HG02943 (cell line): ENCODE measurements at regions not wholly inside any gene's neighbourhood (a gene's known extent, or its start where the extent isn't known, plus 50 kb on each side); places are given as distances from the start of the nearest gene placed in this dataset.
"Not testable (repeated sequence)": the region's sequence is repeated elsewhere in the genome, so short reads cannot be mapped to it uniquely, and the experiment has no call there.

Source experiments
- ATAC-seq: cut with Tn5 transposase; IDR thresholded peaks from one replicate; pipeline ENCODE4 v1.9.1; 2021; ENCODE audit warnings: mild to moderate bottlenecking, low read depth, moderate library complexity; ENCODE audit not compliant: unreplicated experiment

DNA sequence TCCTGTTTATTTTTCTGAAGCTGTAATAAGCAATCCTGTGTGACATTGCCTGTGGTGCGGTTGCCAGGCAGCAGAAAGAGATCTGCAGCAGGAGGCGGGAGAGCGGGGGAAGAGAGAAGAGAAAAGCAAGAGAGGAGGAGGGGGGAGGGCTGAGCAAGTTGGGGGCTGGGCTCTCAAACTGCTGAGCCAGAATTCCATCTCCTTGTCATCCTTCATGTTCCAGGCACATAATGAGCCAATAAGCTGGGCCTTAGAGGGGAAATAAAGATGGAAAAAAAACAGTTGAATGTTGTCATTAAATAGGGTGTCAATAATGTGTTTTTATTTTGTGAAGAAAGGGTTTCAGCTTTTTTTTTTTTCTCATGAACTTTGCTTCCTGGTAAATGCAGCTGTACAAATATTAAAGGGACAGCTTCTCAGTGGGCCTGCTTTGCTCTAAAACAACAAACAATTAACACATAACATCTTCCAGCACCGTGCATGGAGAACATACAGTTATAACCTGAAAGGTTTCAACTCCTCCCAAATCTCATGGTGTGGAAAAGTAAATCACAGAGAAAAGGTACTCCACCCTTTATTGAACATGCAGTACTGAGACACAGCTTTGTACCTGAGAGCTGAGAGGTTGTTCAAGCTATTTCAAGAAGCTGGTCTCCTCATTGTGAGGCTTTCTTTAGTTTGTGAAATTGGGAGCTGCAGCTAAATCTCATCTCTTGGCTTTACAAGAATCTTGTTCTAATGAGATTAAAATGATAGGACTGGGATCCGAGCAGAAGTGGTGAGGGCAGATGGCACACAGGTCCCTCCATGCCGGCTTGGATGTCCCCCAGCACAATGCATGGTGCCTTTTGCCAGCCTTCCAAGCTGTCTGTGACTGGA lies 451.1 kb upstream of the KCNMB2 start:
- no peak for ATAC-seq

GRCh38 chr3:178085817-178086123 lies 450.5 kb upstream of the KCNMB2 start:
- no peak for ATAC-seq

DNA sequence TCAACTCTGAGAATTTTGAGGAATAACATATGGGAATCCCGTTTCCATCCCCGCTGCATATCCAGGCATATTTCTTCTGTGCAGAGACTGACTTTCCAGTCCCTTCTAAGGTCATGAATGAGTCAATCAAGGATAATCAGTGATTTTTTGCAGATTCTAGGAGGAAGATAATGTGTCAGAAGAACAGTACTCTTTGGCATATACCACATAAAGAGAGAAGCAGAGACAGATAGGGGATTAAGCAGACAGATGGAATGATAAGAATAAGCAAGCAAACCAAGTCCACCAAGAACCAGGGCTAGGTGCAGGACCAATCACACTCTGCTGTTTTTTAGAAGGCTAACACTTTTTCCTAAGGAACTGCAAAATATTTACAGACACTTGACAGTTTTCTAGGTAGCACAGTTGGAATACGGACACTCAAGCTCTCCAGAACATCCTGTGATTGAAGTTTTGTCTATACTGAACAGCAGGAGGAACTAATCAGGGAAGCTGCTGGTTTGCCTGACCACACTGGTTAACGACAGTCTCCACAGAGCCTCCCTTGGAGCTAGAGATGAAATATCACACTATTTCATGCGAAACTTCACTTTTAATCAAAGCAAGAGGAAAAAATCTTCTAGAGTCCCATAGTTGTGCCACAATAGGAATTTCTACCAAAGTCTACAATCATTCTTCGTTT lies 450.0 kb upstream of the KCNMB2 start:
- ATAC-seq = no peak

DNA sequence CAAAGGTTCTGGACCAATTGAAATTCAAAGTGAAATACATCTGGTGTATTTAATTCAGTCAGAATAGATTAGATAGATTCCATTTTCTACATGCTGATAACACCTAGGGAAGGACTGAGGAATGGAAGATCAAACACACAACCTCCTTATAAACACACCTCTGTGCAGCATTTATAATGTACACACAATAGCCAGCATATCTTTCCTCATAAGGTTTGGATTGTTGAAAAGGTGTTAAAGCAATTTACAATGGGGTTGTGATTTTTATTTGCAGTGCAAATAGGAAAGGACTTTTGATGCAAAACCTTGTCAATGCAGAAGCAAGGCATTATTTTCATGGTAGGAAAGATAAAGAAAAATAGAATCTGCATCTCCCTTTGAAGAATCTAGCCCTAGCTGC lies 448.9 kb upstream of the KCNMB2 start:
- ATAC-seq = no peak

- ATAC-seq = no peak
Observed at GRCh38 chr3:178088963-178089362, 447.3 kb upstream of the KCNMB2 start.

- no peak for ATAC-seq
Observed at GRCh38 chr3:178090899-178091298, 445.3 kb upstream of the KCNMB2 start.

- ATAC-seq = no peak
Observed at GRCh38 chr3:178095522-178095921, 440.7 kb upstream of the KCNMB2 start.

DNA sequence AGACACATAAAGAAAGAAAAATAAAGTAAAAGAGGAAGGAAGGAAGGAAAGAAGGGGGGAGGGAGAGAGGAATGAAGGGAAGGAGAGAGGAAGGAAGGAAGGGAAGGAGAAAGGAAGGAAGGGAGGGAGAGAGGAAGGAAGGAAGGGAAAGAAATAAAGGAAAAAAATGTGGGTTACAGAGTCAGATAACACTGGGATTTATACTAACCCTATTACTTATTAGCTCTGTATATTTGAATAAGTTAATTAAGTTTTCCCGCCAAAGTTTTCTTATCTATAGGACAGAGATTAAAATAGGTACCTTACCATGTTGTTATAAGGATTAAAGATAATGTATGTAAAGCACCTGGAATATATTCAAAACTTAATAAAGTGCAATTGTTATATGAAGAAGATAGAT lies 439.3 kb upstream of the KCNMB2 start:
- no peak for ATAC-seq

DNA sequence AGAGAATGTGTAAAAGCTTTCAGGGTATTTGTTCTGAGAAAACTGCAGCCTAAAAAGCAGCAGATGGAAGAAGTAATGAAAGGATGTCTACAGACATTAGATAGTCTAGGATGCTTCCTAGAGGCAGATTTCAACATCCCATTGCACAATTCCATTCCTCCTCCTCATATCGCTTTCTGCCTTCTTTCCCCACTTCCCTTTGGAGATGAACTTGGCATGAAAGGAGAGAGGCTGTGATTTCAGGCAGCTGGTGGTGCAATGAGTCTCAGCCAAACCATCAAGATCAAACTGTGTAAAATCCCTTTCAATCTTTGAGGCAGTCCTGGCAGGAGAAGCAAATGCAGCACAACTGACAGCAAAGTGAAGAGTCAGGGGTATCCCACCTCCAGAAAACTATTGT lies 438.7 kb upstream of the KCNMB2 start:
- no peak for ATAC-seq

DNA sequence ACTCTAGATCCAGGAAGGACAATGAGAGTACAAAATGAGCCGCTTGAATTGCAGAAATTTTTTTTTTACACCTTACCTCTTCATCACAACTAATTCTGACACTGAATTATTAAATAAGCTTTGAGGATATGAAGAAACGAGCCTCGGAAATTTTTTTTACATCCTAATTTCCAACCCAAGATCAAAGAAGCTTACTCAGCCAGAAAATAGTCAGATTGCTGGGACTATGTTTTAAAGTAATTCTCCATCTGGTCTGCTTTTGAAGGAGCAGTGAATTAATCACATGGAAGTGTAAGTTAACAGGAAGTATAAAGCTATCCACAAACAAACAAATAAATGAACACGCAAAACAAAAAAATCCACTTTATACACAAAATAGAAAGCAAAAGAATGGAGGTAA lies 437.0 kb upstream of the KCNMB2 start:
- no peak for ATAC-seq

DNA sequence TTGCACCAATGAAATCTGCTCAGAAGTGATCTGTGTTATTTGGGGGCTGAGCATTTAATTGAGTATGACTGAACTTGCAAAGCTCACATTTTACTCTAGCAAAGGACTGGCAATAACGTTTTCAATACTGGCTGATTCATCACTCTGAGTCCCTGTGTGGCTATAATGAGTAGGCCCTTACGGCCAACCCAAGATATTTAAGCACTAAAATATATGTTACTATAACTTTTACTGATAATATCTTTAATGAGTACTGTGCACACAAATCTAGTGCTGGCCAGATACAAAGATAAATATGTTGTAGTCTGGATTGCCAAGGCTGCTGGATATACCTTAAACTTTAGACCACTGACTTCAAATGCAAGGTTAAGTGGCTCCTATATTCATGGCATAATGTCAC lies 436.4 kb upstream of the KCNMB2 start:
- ATAC-seq = no peak

DNA sequence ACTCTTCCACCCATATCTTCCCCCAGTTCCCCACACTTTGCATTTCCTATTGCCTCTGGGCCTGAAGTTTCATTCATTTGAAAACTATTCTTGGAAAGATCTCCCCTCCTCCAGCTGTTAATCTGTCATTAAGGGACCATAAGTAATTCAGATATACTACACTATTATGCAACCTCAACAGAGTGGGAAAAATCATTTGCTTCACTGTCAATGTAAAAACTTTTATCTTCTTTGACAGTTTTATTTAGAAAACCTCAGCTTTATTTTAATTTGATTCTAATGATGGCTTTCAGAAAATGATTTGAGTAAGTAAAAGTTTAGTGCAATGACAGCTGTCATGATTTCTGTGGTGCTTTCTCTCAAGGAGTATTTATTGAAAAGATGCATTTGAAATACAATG lies 435.3 kb upstream of the KCNMB2 start:
- ATAC-seq = no peak

DNA sequence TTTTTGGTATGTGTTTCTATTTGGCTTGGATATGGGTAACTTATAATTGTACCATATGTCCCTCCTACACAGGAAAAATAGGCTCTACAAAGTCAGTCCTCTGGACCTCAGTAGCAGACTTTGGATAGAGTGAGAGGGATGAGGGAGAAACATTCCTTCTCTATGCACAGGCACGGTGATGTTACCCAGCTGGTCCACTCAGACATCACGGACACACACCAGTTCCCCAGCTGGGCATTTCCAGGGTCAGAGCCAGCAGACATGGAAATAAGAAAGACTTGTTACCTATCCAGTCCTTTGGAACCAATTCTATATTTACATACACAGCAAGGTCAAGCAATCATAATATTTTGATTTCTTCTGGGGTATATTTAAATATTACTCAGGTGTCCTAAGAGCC lies 433.1 kb upstream of the KCNMB2 start:
- ATAC-seq = no peak

GRCh38 chr3:178107804-178108203 lies 428.4 kb upstream of the KCNMB2 start:
- ATAC-seq = no peak

DNA sequence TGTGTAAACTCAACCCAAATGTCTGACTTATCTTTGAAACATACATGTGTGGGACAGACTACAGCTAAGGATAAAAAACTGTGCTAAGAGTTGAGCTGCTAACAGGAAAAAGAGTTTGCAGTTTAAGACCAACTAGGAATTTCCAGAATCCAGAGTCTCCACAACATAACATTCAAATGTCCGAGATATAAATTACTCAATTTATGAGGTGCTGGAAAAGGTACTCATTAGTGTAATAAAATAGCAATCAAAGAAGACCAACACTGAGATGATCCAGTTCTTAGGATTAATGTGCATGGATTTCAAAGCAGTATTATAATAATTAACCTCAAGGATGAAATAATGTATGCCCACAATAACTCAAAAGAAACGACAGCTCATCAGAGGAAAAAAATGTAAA lies 426.5 kb upstream of the KCNMB2 start:
- no peak for ATAC-seq

- no peak for ATAC-seq
Observed at GRCh38 chr3:178112134-178112533, 424.1 kb upstream of the KCNMB2 start.

- not testable (repeated sequence) for ATAC-seq
Observed at GRCh38 chr3:178112552-178112951, 423.7 kb upstream of the KCNMB2 start.

GRCh38 chr3:178117641-178118040 lies 418.6 kb upstream of the KCNMB2 start:
- no peak for ATAC-seq

GRCh38 chr3:178119608-178120295 lies 416.5 kb upstream of the KCNMB2 start:
- not testable (repeated sequence) for ATAC-seq

DNA sequence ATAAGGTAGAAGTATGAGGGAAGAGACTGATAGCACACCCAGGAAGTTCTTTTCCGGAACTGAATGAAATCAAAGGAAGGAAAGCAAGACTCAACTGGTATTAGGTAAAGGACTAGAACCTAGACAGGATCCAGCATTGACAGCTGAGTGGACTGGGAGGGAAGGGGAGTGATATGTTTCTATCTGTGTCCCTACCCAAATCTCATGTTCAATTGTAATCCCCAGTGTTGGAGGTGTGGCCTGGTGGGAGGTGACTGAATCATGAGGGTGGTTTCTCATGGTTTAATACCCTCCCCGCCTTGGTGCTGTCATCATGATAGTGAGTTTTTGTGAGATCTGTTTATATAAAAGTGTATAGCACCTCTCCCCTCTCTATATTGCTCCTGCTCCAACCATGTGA lies 415.9 kb upstream of the KCNMB2 start:
- ATAC-seq = no peak

DNA sequence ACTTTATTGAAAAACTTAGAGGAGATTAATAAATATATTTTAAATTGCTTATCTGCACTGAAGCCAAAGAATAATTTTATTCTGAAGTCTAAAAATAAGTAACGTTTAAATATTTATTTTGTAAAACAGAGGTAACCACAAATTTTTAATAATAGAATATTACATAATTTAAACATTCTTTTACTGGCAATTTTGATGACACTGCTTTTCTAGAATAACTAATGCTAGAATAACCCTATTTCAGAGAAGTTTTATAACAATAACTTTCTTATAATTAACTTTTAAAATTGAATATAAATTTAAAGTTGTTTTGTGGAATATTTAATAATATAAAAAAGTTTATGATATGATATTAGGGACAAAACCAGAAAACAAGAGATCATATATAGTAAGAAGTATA lies 409.6 kb upstream of the KCNMB2 start:
- ATAC-seq = no peak

DNA sequence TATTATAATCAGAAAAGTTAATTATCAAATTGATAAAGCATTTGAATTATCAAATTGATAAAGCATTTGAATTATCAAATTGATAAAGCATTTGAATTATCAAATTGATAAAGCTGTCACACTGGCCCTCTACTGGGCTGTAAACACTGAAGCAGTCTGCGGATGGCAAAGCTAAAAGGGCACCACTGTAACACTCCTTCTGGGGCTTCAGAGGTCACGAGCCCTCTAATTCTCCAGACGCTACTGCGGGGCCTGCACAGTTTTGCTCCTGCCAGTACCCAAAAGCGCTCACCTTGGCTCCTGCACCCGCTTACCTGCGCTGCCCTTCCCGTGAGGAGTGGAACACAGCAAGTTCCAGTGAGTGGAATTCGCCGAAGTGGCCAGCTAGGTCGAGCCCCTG lies 409.0 kb upstream of the KCNMB2 start:
- no peak for ATAC-seq
